Stomach smooth muscle (tissue), 2 donors: ENCODE measurements at regions not wholly inside any gene's neighbourhood (a gene's known extent, or its start where the extent isn't known, plus 50 kb on each side); places are given as distances from the start of the nearest gene placed in this dataset.
"Not testable (repeated sequence)": the region's sequence is repeated elsewhere in the genome, so short reads cannot be mapped to it uniquely, and the experiment has no call there.

ENCODE experiments used
- H3K27ac ChIP-seq: one replicate; pipeline ENCODE4 v1.7.0; 2013; ENCODE audit warnings: mild to moderate bottlenecking, low read length, inconsistent platforms
- H3K27me3 ChIP-seq, 2 donors: one replicate each; pipeline ENCODE4 v1.7.0; 2013; ENCODE audit warnings: low read length in 2 of 2; ENCODE audit not compliant: insufficient read depth in 2 of 2, control insufficient read depth in 1 of 2
- H3K36me3 ChIP-seq, 2 donors: one replicate each; pipeline ENCODE4 v1.7.0; 2013; ENCODE audit warnings: low read length in 2 of 2; ENCODE audit not compliant: control insufficient read depth in 2 of 2, insufficient read depth in 2 of 2
- H3K4me1 ChIP-seq: one replicate; pipeline ENCODE4 v1.7.0; 2013; ENCODE audit warnings: low read length; ENCODE audit not compliant: control insufficient read depth, insufficient read depth
- H3K4me3 ChIP-seq, 2 donors: one replicate each; pipeline ENCODE4 v1.7.0; 2013; ENCODE audit warnings: low read length in 2 of 2
- H3K9ac ChIP-seq, 2 donors: one replicate each; pipeline ENCODE4 v1.7.0; 2013; ENCODE audit warnings: low read length in 2 of 2, mild to moderate bottlenecking in 1 of 2
- H3K9me3 ChIP-seq, 2 donors: one replicate each; pipeline ENCODE4 v1.7.0; 2013; ENCODE audit warnings: low read length in 2 of 2; ENCODE audit not compliant: control insufficient read depth in 2 of 2
- donor health status: healthy.
- donor health status: Pancreatic carcinoma.

- Histone ChIP-seq H3K27ac (no peak overlapping the region), H3K36me3 (no peaks in the 10 kb centered on the region), H3K4me1 (no peaks in the 10 kb centered on the region), H3K4me3 (no peak overlapping the region), H3K9me3 (peaks cover 0 to 2% of the 10 kb centered on the region in 2 donors), H3K9ac (no peak overlapping the region), H3K27me3 (no peaks in the 10 kb centered on the region)
Measured at GRCh38 chr2:3107567-3107966, 270.1 kb downstream of the EIPR1 start.

GRCh38 chr2:3105814-3106569 lies 271.6 kb downstream of the EIPR1 start:
- Histone ChIP-seq H3K36me3 (no peaks in the 10 kb centered on the region), H3K9me3 (peaks cover 0 to 2% of the 10 kb centered on the region in 2 donors), H3K27ac (no peak overlapping the region), H3K4me3 (no peak overlapping the region), H3K4me1 (no peaks in the 10 kb centered on the region), H3K27me3 (no peaks in the 10 kb centered on the region), H3K9ac (no peak overlapping the region)

- not testable (repeated sequence) for H3K36me3 ChIP-seq, H3K27me3 ChIP-seq, H3K9ac ChIP-seq, H3K4me1 ChIP-seq, H3K9me3 ChIP-seq, H3K27ac ChIP-seq, H3K4me3 ChIP-seq
Measured at GRCh38 chr2:3104958-3105813, 272.4 kb downstream of the EIPR1 start.

DNA sequence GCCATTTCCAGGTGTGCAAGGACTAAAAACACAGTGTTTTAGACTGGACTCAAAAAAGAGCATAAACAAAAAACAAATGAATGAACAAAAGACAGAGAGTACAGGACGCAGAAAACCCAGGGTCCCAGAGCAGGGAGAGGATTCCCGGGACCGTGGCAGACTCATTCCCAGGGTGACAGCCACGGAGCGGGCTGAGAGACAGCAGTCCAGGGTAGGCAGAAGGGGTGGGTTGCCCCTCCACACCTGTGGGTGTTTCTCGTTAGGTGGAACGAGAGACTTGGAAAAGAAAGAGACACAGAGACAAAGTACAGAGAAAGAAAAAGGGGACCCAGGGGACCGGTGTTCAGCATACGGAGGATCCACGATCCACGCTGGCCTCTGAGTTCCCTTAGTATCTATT lies 273.4 kb downstream of the EIPR1 start:
- Histone ChIP-seq H3K36me3 (no peaks in the 10 kb centered on the region), H3K9me3 (no peaks in the 10 kb centered on the region)

GRCh38 chr2:3102922-3103569 lies 274.6 kb downstream of the EIPR1 start:
- H3K36me3 ChIP-seq: no peaks in the 10 kb centered on the region
- no peak overlapping the region for H3K4me3 ChIP-seq
- no peak overlapping the region for H3K27ac ChIP-seq

More for the DNA sequence above, 273.4 kb downstream of the EIPR1 start:
- Histone ChIP-seq H3K4me1 (no peaks in the 10 kb centered on the region), H3K9ac (no peak overlapping the region), H3K27me3 (no peaks in the 10 kb centered on the region), H3K4me3 (no peak overlapping the region), H3K27ac (no peak overlapping the region)

DNA sequence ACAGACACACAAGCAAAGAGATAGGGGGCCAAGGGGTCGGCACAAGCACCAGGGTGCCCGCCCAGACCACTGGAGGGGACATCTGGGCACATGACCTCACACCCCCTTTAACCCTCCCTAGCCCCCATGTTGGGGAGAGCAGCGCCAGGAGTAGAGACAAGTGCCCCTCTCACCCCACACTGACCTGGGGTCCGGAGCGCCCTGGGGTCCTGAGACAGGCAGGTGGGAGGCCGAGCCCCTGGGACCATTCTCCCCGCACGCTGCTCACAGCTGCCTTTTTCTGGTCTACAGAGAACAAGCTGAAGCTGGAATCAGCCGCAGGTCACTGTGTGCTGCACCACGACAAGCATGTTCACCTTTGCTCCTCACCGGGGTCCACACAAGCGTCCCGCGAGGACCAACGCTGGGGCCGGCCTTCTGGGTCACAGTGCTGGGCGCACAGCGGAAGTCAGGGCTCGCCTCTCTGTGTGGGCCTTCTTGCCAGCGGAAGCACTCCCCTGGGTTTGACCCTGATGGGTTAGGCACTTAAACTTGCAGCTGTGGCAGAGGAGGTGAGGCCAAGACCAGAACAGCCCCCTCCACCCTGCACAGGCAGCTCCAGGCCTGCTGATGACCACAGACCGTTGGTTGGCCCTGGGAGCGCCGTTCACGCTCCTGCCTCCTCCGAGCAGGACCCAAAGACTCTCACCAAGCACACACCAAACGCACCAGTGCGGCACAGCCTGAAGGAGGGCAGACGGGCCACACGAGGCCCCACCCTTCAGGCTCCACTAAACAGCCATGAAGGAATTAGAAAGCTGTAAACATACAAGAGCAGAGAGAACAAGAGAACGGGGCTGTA lies 275.3 kb downstream of the EIPR1 start:
- Histone ChIP-seq H3K36me3 (no peaks in the 10 kb centered on the region), H3K4me1 (no peaks in the 10 kb centered on the region), H3K27ac (no peak overlapping the region), H3K4me3 (no peak overlapping the region), H3K9ac (no peak overlapping the region), H3K27me3 (peaks cover 2% of the 10 kb centered on the region in 2 donors), H3K9me3 (no peaks in the 10 kb centered on the region)

More at GRCh38 chr2:3102922-3103569, 274.6 kb downstream of the EIPR1 start:
- no peaks in the 10 kb centered on the region for H3K4me1 ChIP-seq
- H3K27me3 ChIP-seq: peaks cover 0 to 2% of the 10 kb centered on the region in 2 donors
- no peak overlapping the region for H3K9ac ChIP-seq
- no peaks in the 10 kb centered on the region for H3K9me3 ChIP-seq

- Histone ChIP-seq H3K4me1 (no peaks in the 10 kb centered on the region), H3K27me3 (peaks cover 2% of the 10 kb centered on the region in 2 donors), H3K27ac (no peak overlapping the region), H3K9ac (no peak overlapping the region), H3K4me3 (no peak overlapping the region), H3K36me3 (no peaks in the 10 kb centered on the region), H3K9me3 (no peaks in the 10 kb centered on the region)
Measured at GRCh38 chr2:3101016-3101942, 276.3 kb downstream of the EIPR1 start.

GRCh38 chr2:3100386-3100785 lies 277.2 kb downstream of the EIPR1 start:
- Histone ChIP-seq H3K4me1 (no peaks in the 10 kb centered on the region), H3K27me3 (peaks cover 2% of the 10 kb centered on the region in 2 donors), H3K9ac (no peak overlapping the region), H3K4me3 (no peak overlapping the region), H3K36me3 (no peaks in the 10 kb centered on the region), H3K27ac (no peak overlapping the region), H3K9me3 (no peaks in the 10 kb centered on the region)

- Histone ChIP-seq H3K36me3 (no peaks in the 10 kb centered on the region), H3K27ac (no peak overlapping the region), H3K9ac (no peak overlapping the region), H3K4me1 (no peaks in the 10 kb centered on the region), H3K27me3 (peaks cover 2% of the 10 kb centered on the region in 2 donors), H3K9me3 (no peaks in the 10 kb centered on the region), H3K4me3 (no peak overlapping the region)
Measured at GRCh38 chr2:3099860-3100234, 277.8 kb downstream of the EIPR1 start.
